ENCODE measurements at regions not wholly inside any gene's neighbourhood (a gene's known extent, or its start where the extent isn't known, plus 50 kb on each side); places are given as distances from the start of the nearest gene placed in this dataset.

GRCh38 chr2:65688141-65688886 lies 255.9 kb upstream of the SPRED2 start:
- in situ Hi-C loops (cut with MboI; ENCODE audit: low sequenced_read_pairs) = no loop called here
- Histone ChIP-seq H3K79me1 (ENCODE audit: low read depth in 1 of 2, low read length in 2 of 2) (no peaks in the 10 kb centered on the region), H3K27ac (ENCODE audit: insufficient read depth, low read length) (no peak overlapping the region)

More at GRCh38 chr2:65688141-65688886, 255.9 kb upstream of the SPRED2 start:
- no peak overlapping the region for H2AK9ac ChIP-seq (replicated peaks; ENCODE audit: low read depth, low read length, poor library complexity)
- dilution Hi-C loops (cut with HindIII; ENCODE audit: low sequenced_read_pairs, unreplicated experiment) (no loop called here), intact Hi-C loops (cut with micrococcal nuclease) (no loop called here)
- no peak overlapping the region for H2BK5ac ChIP-seq (ENCODE audit: low read depth, low read length, poor library complexity, severe bottlenecking)
- CTCF ChIA-PET = interaction anchor here (0.6 to 1.1 kb wide), 2 partner anchors 22 to 107 kb away, joined by 3 to 4 read pairs; no protein-coding TSS in a partner anchor
- no peaks in the 10 kb centered on the region for H4K20me1 ChIP-seq (ENCODE audit: insufficient read depth, low read length)
- POLR2A ChIA-PET (ENCODE audit: unreplicated experiment) = no interaction called here
- H3K4me3 ChIP-seq (ENCODE audit: insufficient read depth, low read depth, low read length) = no peak overlapping the region
- no peak overlapping the region for H3K4me2 ChIP-seq (ENCODE audit: low read depth, low read length)
- H3K4me1 ChIP-seq (ENCODE audit: control insufficient read depth, insufficient read depth, low read length) = no peaks in the 10 kb centered on the region
- no peak overlapping the region for H4K5ac ChIP-seq (ENCODE audit: low read depth, low read length)
- H2BK20ac ChIP-seq (ENCODE audit: low read depth, low read length) = no peak overlapping the region
- no peak overlapping the region for H3K9ac ChIP-seq (ENCODE audit: low read depth, low read length)
- no peak for DNase-seq
- H3K23ac ChIP-seq (ENCODE audit: low read depth, low read length) = no peak overlapping the region
- H3K56ac ChIP-seq (ENCODE audit: extremely low read depth, insufficient read depth, low read length) = no peak overlapping the region
- no TSS peak for BruUV-seq (replicated peaks)
- no peak overlapping the region for H2BK120ac ChIP-seq (ENCODE audit: low read depth, low read length)
- no peak overlapping the region for H4K8ac ChIP-seq (ENCODE audit: low read depth in 2 of 2, low read length in 2 of 2)
- H2AK5ac ChIP-seq (ENCODE audit: low read depth, low read length) = no peak overlapping the region
- no CpG with 5 or more reads among the region's 4 CpGs for WGBS, 2 experiments (ENCODE audit: extremely low coverage in 2 of 2, insufficient read length in 1 of 2)
- H3K4ac ChIP-seq (ENCODE audit: low read depth, low read length) = no peak overlapping the region
- no peak for ATAC-seq (ENCODE audit: low read depth)
- H3K18ac ChIP-seq (ENCODE audit: low read depth, low read length) = no peak overlapping the region
- peaks cover 41% of the 10 kb centered on the region for H3K27me3 ChIP-seq (ENCODE audit: control insufficient read depth, insufficient read depth, low read length)
- no peak overlapping the region for H2BK15ac ChIP-seq (ENCODE audit: low read depth, low read length)
- H3K9me1 ChIP-seq (ENCODE audit: insufficient read depth, low read length) = no peaks in the 10 kb centered on the region
- no peaks in the 10 kb centered on the region for H3K36me3 ChIP-seq (ENCODE audit: control insufficient read depth, insufficient read depth, low read length)
- H4K91ac ChIP-seq (ENCODE audit: insufficient read depth, low read depth, low read length) = no peak overlapping the region
- no peak overlapping the region for H3K14ac ChIP-seq (replicated peaks; ENCODE audit: low read depth, low read length)
- no peak for TF ChIP-seq CHD1 (IDR thresholded peaks at IDR 0.05; ENCODE audit: low read depth, low read length)
- TF ChIP-seq MAZ (IDR thresholded peaks at IDR 0.05; ENCODE audit: borderline replicate concordance, low read depth, low read length) = no peak
- TF ChIP-seq FOS (IDR thresholded peaks at IDR 0.05; ENCODE audit: low read depth, low read length) = no peak
- no peak for TF ChIP-seq BHLHE40 (IDR thresholded peaks at IDR 0.05; ENCODE audit: low read depth, low read length)
- TF ChIP-seq ELK1 (IDR thresholded peaks at IDR 0.05; ENCODE audit: borderline replicate concordance, low read depth, low read length) = no peak
- no peak for TF ChIP-seq POLR2A (IDR thresholded peaks at IDR 0.05; ENCODE audit: low read depth, low read length)
- no peak for TF ChIP-seq NFE2L2 (IDR thresholded peaks at IDR 0.05; ENCODE audit: low read depth, low read length)
- no peak for TF ChIP-seq CTCF (conservative IDR thresholded peaks at IDR 0.05; ENCODE audit: low read depth, low read length)
- no peak for TF ChIP-seq USF2 (IDR thresholded peaks at IDR 0.05; ENCODE audit: low read depth, low read length)
- TF ChIP-seq RAD21 (IDR thresholded peaks at IDR 0.05; ENCODE audit: low read length) = no peak
- TF ChIP-seq MAFK (IDR thresholded peaks at IDR 0.05; ENCODE audit: low read depth, low read length) = no peak
- TF ChIP-seq CEBPB (IDR thresholded peaks at IDR 0.05; ENCODE audit: low read depth, low read length) = no peak
- TF ChIP-seq RFX5 (IDR thresholded peaks at IDR 0.05; ENCODE audit: low read depth, low read length) = no peak
- H3K9me3 ChIP-seq (ENCODE audit: control insufficient read depth, insufficient read depth, low read length) = no peaks in the 10 kb centered on the region
- H2AFZ ChIP-seq (replicated peaks; ENCODE audit: low read length, poor library complexity) = no peak overlapping the region

Data from IMR-90 (cell line).